HCT116 (cell line): ENCODE measurements at regions not wholly inside any gene's neighbourhood (a gene's known extent, or its start where the extent isn't known, plus 50 kb on each side); places are given as distances from the start of the nearest gene placed in this dataset.

ENCODE experiments used
- ATAC-seq: fragments of 200-7000 bp; cut with Tn5 transposase; 2 replicates; pipeline ENCODE4 v1.9.1; 2020; ENCODE audit warnings: mild to moderate bottlenecking, moderate library complexity
- BruUV-seq: library from RNA; stranded (reverse); fragments of 400-500 nt; replicated peaks from 2 replicates; lab custom pipeline; 2021; lab: Mats Ljungman, UMichigan
- CTCF ChIA-PET: fragments of 300-600 bp; sonication (Branson Sonifier 250); formaldehyde crosslinking; loops from one replicate; lab custom pipeline; 2021; ENCODE audit warnings: antibody characterized with exemption; lab: Charles Lee
- POLR2A ChIA-PET: fragments of 300-600, 350-600 bp; sonication (Branson Sonifier 250); formaldehyde crosslinking; loops from one replicate; lab custom pipeline; 2021; ENCODE audit warnings: antibody characterized with exemption; lab: Charles Lee
- RAD21 ChIA-PET, 2 experiments: fragments of 300-600 bp; sonication (Branson Sonifier 250); formaldehyde crosslinking; loops; one replicate each; lab custom pipeline; 2023; ENCODE audit warnings: low total read pairs in 2 of 2; ENCODE audit not compliant: uncharacterized antibody in 2 of 2, unreplicated experiment in 2 of 2, low non-redundant PET in 1 of 2; lab: Charles Lee
- DNase-seq: peaks from one replicate; pipeline ENCODE4 v3.0.0-alpha.2; 2010; ENCODE audit warnings: low read depth, low spot score
- H2AFZ ChIP-seq: fragments of 200-600 bp; shearing (Covaris generic), sonication (generic); 2 replicates; pipeline ENCODE4 v1.6.1; 2017; ENCODE audit warnings: low read depth, mixed run types, mixed read lengths, antibody characterized with exemption, low read length; ENCODE audit not compliant: poor library complexity, severe bottlenecking
- H3K27ac ChIP-seq: 2 replicates; pipeline ENCODE4 v1.5.1; 2012; ENCODE audit warnings: low read depth, low read length
- H3K27me3 ChIP-seq: fragments of 200-600 bp; sonication (generic); 2 replicates; pipeline ENCODE4 v1.6.1; 2016; ENCODE audit warnings: mixed run types, low read length, mixed read lengths; ENCODE audit not compliant: insufficient read depth
- H3K36me3 ChIP-seq, 2 experiments: fragments of 200-500 bp in 1 of 2; fragments of 200-600 bp in 1 of 2; sonication (Bioruptor generic) in 1 of 2; sonication (generic) in 1 of 2; 2 replicates each; pipeline versions ENCODE4 v1.5.1 to v1.6.1; 2014 to 2016; ENCODE audit warnings: low read length in 2 of 2, inconsistent platforms in 1 of 2, mixed read lengths in 1 of 2, mixed run types in 1 of 2; ENCODE audit not compliant: insufficient read depth in 2 of 2, control insufficient read depth in 1 of 2
- H3K4me1 ChIP-seq, 2 experiments: fragments of 200-600 bp in 1 of 2; sonication (generic) in 1 of 2; 2 replicates each; pipeline versions ENCODE4 v1.5.1 to v1.6.1; 2012 to 2017; ENCODE audit warnings: low read length in 2 of 2, inconsistent platforms in 1 of 2, mild to moderate bottlenecking in 1 of 2, mixed read lengths in 1 of 2, mixed run types in 1 of 2, moderate library complexity in 1 of 2; ENCODE audit not compliant: insufficient read depth in 2 of 2, control insufficient read depth in 1 of 2
- H3K4me2 ChIP-seq: fragments of 200-600 bp; sonication (generic); 2 replicates; pipeline ENCODE4 v1.6.1; 2017; ENCODE audit warnings: mixed run types, low read length, mixed read lengths
- H3K4me3 ChIP-seq, 2 experiments: fragments of 200-600 bp in 1 of 2; sonication (generic) in 1 of 2; replicated peaks in 1 of 2; 2 replicates each; pipeline ENCODE4 v1.5.1; 2011 to 2016; ENCODE audit warnings: low read length in 2 of 2, control low read depth in 1 of 2, low read depth in 1 of 2, mild to moderate bottlenecking in 1 of 2, mixed read lengths in 1 of 2, mixed run types in 1 of 2
- H3K79me2 ChIP-seq: fragments of 200-600 bp; sonication (generic); 2 replicates; pipeline ENCODE4 v1.6.1; 2017; ENCODE audit warnings: mild to moderate bottlenecking, mixed run types, low read length, moderate library complexity, mixed read lengths; ENCODE audit not compliant: insufficient read depth
- H3K9ac ChIP-seq: fragments of 200-600 bp; sonication (generic); 2 replicates; pipeline ENCODE4 v1.6.1; 2016; ENCODE audit warnings: low read length, mixed read lengths
- H3K9me2 ChIP-seq: fragments of 200-600 bp; sonication (generic), shearing (Covaris generic); 2 replicates; pipeline ENCODE4 v1.6.1; 2017; ENCODE audit warnings: mixed run types, mild to moderate bottlenecking, moderate library complexity; ENCODE audit not compliant: insufficient read depth
- H3K9me3 ChIP-seq, 2 experiments: fragments of 200-500 bp in 1 of 2; fragments of 200-600 bp in 1 of 2; sonication (Bioruptor generic) in 1 of 2; sonication (generic) in 1 of 2; 2 replicates each; pipeline ENCODE4 v1.6.1; 2014 to 2017; ENCODE audit warnings: low read length in 2 of 2, mixed read lengths in 2 of 2, inconsistent platforms in 1 of 2, low read depth in 1 of 2, mild to moderate bottlenecking in 1 of 2, mixed run types in 1 of 2, moderate library complexity in 1 of 2; ENCODE audit not compliant: control insufficient read depth in 1 of 2, insufficient read depth in 1 of 2
- H4K20me1 ChIP-seq: fragments of 200-600 bp; sonication (generic), shearing (Covaris generic); 2 replicates; pipeline ENCODE4 v1.6.1; 2017; ENCODE audit warnings: mixed run types, mild to moderate bottlenecking, moderate library complexity; ENCODE audit not compliant: insufficient read depth
- CBX3 ChIP-seq: IDR thresholded peaks from 2 replicates; pipeline ENCODE4 v1.6.1; 2012; ENCODE audit warnings: low read depth
- CTCF ChIP-seq, 3 experiments: fragments of 200-600 bp in 1 of 3; sonication (generic) in 1 of 3; IDR thresholded peaks in 2 of 3; conservative IDR thresholded peaks in 1 of 3; 2 replicates each; pipeline ENCODE4 v1.5.1; 2012 to 2017; ENCODE audit warnings: low read depth in 2 of 3, low read length in 2 of 3, antibody characterized with exemption in 1 of 3, borderline replicate concordance in 1 of 3, control low read depth in 1 of 3, mild to moderate bottlenecking in 1 of 3, mixed read lengths in 1 of 3, mixed run types in 1 of 3, moderate library complexity in 1 of 3; ENCODE audit not compliant: insufficient read depth in 1 of 3
- EZH2phosphoT487 ChIP-seq: fragments of 200-600 bp; IDR thresholded peaks from 2 replicates; pipeline ENCODE4 v1.6.1; 2018; ENCODE audit warnings: antibody characterized with exemption, borderline replicate concordance
- POLR2AphosphoS5 ChIP-seq: IDR thresholded peaks from 2 replicates; pipeline ENCODE4 v1.6.1; 2011; ENCODE audit warnings: mild to moderate bottlenecking, low read depth, low read length, moderate library complexity
- SRF ChIP-seq: IDR thresholded peaks from 2 replicates; pipeline ENCODE4 v1.6.1; 2012; ENCODE audit warnings: low read depth
- YY1 ChIP-seq: IDR thresholded peaks from 2 replicates; pipeline ENCODE4 v1.6.1; 2011; ENCODE audit warnings: low read length, low read depth, moderate library complexity, mild to moderate bottlenecking; ENCODE audit not compliant: insufficient replicate concordance; ENCODE audit errors: extremely low read depth
- ZBTB33 ChIP-seq: IDR thresholded peaks from 2 replicates; pipeline ENCODE4 v1.6.1; 2011; ENCODE audit warnings: mild to moderate bottlenecking, low read length, moderate library complexity; ENCODE audit not compliant: insufficient replicate concordance; ENCODE audit errors: extremely low read depth
- ZFX ChIP-seq: fragments of 450-650 bp; IDR thresholded peaks from 2 replicates; pipeline ENCODE4 v1.6.1; 2017
- intact Hi-C: fragments of 100-400 bp; cut with micrococcal nuclease; formaldehyde crosslinking; loops from 2 replicates; pipeline ENCODE4 v1.10.0; 2022
- TF ChIP-seq, protein P1 (sequence below): IDR thresholded peaks from 2 replicates; pipeline ENCODE4 v1.6.1; 2012; ENCODE audit warnings: low read depth

GRCh38 chr2:154603682-154604081 is 94.8 kb upstream of the KCNJ3 start:
- DNase-seq = no peak
- BruUV-seq = no TSS peak
- H2AFZ ChIP-seq = no peak overlapping the region
- POLR2A ChIA-PET = no interaction called here
- H3K36me3 ChIP-seq = no peaks in the 10 kb centered on the region
- CTCF ChIA-PET = no interaction called here
- no peaks in the 10 kb centered on the region for H3K9me3 ChIP-seq
- no peak overlapping the region for H3K4me3 ChIP-seq
- no peaks in the 10 kb centered on the region for H4K20me1 ChIP-seq
- 0 out of 6 replicates have a peak, but pooled peaks of 1 of the 3 experiments have one; percentile 10 for TF ChIP-seq CTCF (IDR thresholded peaks at IDR 0.05 in 2 of 3, conservative IDR thresholded peaks at IDR 0.05 in 1 of 3; ENCODE audit: borderline replicate concordance in 1 of 3, insufficient read depth in 1 of 3, low read depth in 2 of 3, low read length in 2 of 3)
- TF ChIP-seq SRF = no peak
- TF ChIP-seq, all 23 proteins: peak for 1
- Histone ChIP-seq H3K4me2 (no peak overlapping the region), H3K27ac (no peak overlapping the region), H3K4me1 (no peaks in the 10 kb centered on the region), H3K27me3 (no peaks in the 10 kb centered on the region), H3K9me2 (no peaks in the 10 kb centered on the region), H3K9ac (no peak overlapping the region), H3K79me2 (no peaks in the 10 kb centered on the region)
- RAD21 ChIA-PET = no interaction called here
- ATAC-seq = no peak
- intact Hi-C loops = no loop called here

DNA sequence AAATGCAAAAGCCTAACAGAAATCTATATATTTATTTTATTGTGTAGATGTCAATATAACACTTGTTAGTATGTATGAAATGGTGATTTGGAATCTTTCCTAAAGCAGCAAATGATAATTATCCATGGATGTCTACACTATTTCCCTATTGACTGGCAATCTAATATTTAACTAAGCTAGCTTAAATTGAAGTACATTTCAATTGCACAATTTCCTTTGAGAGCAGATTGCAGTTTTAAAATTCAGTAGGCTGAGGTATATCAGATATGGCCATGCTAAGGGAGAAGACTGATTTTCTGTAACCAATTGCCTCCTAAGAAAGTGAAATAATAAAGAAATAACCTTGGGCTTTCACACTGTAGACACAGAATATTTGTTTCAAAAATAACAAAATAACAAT is 90.1 kb upstream of the KCNJ3 start:
- Histone ChIP-seq H3K36me3 (no peaks in the 10 kb centered on the region), H4K20me1 (no peaks in the 10 kb centered on the region), H3K4me3 (no peak overlapping the region), H3K4me1 (no peaks in the 10 kb centered on the region), H2AFZ (no peak overlapping the region), H3K79me2 (no peaks in the 10 kb centered on the region), H3K9me2 (no peaks in the 10 kb centered on the region), H3K9ac (no peak overlapping the region), H3K27ac (no peak overlapping the region), H3K27me3 (no peaks in the 10 kb centered on the region), H3K9me3 (no peaks in the 10 kb centered on the region), H3K4me2 (no peak overlapping the region)
- no peak for DNase-seq
- no peak for ATAC-seq
- CTCF ChIA-PET = no interaction called here
- BruUV-seq = no TSS peak
- RAD21 ChIA-PET = no interaction called here
- intact Hi-C loops = no loop called here
- POLR2A ChIA-PET = no interaction called here
- TF ChIP-seq ZBTB33 (no peak), YY1 (no peak), POLR2AphosphoS5 (no peak), EZH2phosphoT487 (no peak), CBX3 (no peak), ZFX (no peak)
- TF ChIP-seq, protein P1, sequence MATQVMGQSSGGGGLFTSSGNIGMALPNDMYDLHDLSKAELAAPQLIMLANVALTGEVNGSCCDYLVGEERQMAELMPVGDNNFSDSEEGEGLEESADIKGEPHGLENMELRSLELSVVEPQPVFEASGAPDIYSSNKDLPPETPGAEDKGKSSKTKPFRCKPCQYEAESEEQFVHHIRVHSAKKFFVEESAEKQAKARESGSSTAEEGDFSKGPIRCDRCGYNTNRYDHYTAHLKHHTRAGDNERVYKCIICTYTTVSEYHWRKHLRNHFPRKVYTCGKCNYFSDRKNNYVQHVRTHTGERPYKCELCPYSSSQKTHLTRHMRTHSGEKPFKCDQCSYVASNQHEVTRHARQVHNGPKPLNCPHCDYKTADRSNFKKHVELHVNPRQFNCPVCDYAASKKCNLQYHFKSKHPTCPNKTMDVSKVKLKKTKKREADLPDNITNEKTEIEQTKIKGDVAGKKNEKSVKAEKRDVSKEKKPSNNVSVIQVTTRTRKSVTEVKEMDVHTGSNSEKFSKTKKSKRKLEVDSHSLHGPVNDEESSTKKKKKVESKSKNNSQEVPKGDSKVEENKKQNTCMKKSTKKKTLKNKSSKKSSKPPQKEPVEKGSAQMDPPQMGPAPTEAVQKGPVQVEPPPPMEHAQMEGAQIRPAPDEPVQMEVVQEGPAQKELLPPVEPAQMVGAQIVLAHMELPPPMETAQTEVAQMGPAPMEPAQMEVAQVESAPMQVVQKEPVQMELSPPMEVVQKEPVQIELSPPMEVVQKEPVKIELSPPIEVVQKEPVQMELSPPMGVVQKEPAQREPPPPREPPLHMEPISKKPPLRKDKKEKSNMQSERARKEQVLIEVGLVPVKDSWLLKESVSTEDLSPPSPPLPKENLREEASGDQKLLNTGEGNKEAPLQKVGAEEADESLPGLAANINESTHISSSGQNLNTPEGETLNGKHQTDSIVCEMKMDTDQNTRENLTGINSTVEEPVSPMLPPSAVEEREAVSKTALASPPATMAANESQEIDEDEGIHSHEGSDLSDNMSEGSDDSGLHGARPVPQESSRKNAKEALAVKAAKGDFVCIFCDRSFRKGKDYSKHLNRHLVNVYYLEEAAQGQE = no peak
